ENCODE measurements at regions not wholly inside any gene's neighbourhood (a gene's known extent, or its start where the extent isn't known, plus 50 kb on each side); places are given as distances from the start of the nearest gene placed in this dataset.

GRCh38 chr6:14601490-14601889 is 483.9 kb downstream of the CD83 start:
- Histone ChIP-seq H3K27me3 (no peaks in the 10 kb centered on the region), H3K4me1 (peaks cover 0 to 8% (median 3%) of the 10 kb centered on the region in 4 donors), H3K36me3 (no peaks in the 10 kb centered on the region), H3K9me3 (no peaks in the 10 kb centered on the region), H3K4me3 (no peak overlapping the region), H3K27ac (no peak overlapping the region)
- peak; percentile 57 to 84 for DNase-seq
- intact Hi-C loops (cut with DNase I; ENCODE audit: low total_unique reads), result no loop called here
- 32 to 46% (median 38%) methylated on average over 7 of the region's 7 CpGs for WGBS, 5 donors
- no peak for TF ChIP-seq POLR2AphosphoS5 (IDR thresholded peaks at IDR 0.05)
- TF ChIP-seq, protein P1, sequence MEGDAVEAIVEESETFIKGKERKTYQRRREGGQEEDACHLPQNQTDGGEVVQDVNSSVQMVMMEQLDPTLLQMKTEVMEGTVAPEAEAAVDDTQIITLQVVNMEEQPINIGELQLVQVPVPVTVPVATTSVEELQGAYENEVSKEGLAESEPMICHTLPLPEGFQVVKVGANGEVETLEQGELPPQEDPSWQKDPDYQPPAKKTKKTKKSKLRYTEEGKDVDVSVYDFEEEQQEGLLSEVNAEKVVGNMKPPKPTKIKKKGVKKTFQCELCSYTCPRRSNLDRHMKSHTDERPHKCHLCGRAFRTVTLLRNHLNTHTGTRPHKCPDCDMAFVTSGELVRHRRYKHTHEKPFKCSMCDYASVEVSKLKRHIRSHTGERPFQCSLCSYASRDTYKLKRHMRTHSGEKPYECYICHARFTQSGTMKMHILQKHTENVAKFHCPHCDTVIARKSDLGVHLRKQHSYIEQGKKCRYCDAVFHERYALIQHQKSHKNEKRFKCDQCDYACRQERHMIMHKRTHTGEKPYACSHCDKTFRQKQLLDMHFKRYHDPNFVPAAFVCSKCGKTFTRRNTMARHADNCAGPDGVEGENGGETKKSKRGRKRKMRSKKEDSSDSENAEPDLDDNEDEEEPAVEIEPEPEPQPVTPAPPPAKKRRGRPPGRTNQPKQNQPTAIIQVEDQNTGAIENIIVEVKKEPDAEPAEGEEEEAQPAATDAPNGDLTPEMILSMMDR (IDR thresholded peaks at IDR 0.05), result no peak
- no peak for TF ChIP-seq EP300 (IDR thresholded peaks at IDR 0.05)
- TF ChIP-seq POLR2A (IDR thresholded peaks at IDR 0.05), result no peak

DNA sequence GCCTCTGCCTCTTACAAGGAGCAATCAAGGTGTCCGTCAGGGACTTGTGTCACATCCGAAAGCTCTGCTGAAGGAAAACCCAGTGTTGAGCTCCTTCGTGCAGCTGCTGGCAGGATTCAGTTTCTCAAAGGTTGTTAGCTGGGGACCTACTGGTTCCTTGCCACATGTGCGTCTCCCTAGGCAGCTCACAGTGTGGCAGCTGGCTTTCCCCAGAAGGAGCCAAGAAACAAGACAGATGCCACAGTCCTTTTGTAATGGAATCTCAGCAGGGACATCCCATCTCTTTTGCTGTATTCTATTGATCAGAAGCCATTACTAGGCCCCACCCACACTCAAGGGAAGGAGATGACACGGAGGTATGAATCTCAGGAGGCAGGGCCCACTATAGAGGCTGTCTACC is 488.8 kb downstream of the CD83 start:
- no peak for TF ChIP-seq POLR2A (IDR thresholded peaks at IDR 0.05)
- TF ChIP-seq, protein P1 (IDR thresholded peaks at IDR 0.05), result no peak
- no peak for TF ChIP-seq POLR2AphosphoS5 (IDR thresholded peaks at IDR 0.05)
- TF ChIP-seq EP300 (IDR thresholded peaks at IDR 0.05), result no peak
- DNase-seq, result no peak
- no peaks in the 10 kb centered on the region for H3K27me3 ChIP-seq
- 93 to 97% (median 95%) methylated on average over 5 of the region's 5 CpGs for WGBS, 5 donors
- H3K4me3 ChIP-seq, result no peak overlapping the region
- H3K27ac ChIP-seq, result no peak overlapping the region
- no peaks in the 10 kb centered on the region for H3K36me3 ChIP-seq
- H3K4me1 ChIP-seq, result peaks cover 0 to 5% (median 2%) of the 10 kb centered on the region in 4 donors
- H3K9me3 ChIP-seq, result no peaks in the 10 kb centered on the region
- intact Hi-C loops (cut with DNase I; ENCODE audit: low total_unique reads), result no loop called here

DNA sequence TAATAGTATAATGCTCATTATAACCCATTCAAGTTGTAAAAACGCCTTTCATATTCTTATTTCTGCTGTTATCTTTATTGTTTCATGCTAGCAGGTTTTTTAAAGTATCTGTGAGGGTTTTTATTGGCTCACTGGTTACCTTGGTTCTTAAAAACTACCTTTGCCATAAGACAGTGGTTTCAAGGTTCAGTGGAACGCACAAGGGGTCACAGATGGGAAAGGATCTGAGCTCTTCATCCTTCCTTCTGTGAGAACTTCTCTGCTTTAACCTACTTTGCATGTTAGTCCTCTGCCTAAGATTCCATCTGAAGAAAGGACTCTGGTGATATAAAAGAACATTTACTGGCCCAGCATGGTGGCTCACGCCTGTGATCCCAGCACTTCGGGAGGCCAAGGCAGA is 492.6 kb downstream of the CD83 start:
- DNase-seq, result no peak
- intact Hi-C loops (cut with DNase I; ENCODE audit: low total_unique reads), result no loop called here
- no peaks in the 10 kb centered on the region for H3K36me3 ChIP-seq
- no peak overlapping the region for H3K27ac ChIP-seq
- H3K4me1 ChIP-seq, result no peaks in the 10 kb centered on the region
- TF ChIP-seq POLR2A (IDR thresholded peaks at IDR 0.05), result no peak
- TF ChIP-seq EP300 (IDR thresholded peaks at IDR 0.05), result no peak
- no peak for TF ChIP-seq POLR2AphosphoS5 (IDR thresholded peaks at IDR 0.05)
- TF ChIP-seq, protein P1 (IDR thresholded peaks at IDR 0.05), result no peak
- H3K4me3 ChIP-seq, result no peak overlapping the region
- no peaks in the 10 kb centered on the region for H3K9me3 ChIP-seq
- no peaks in the 10 kb centered on the region for H3K27me3 ChIP-seq
- WGBS, 5 donors, result 94 to 97% (median 95%) methylated on average over 4 of the region's 4 CpGs

GRCh38 chr6:14612016-14612980 is 494.7 kb downstream of the CD83 start:
- Histone ChIP-seq H3K9me3 (peaks cover 0 to 10% (median 7%) of the 10 kb centered on the region in 4 donors), H3K36me3 (no peaks in the 10 kb centered on the region), H3K27me3 (no peaks in the 10 kb centered on the region), H3K4me1 (no peaks in the 10 kb centered on the region), H3K4me3 (no peak overlapping the region), H3K27ac (no peak overlapping the region)
- 80 to 87% (median 85%) methylated on average over 14 of the region's 14 CpGs for WGBS, 5 donors
- TF ChIP-seq, protein P1 (IDR thresholded peaks at IDR 0.05), result no peak
- TF ChIP-seq POLR2AphosphoS5 (IDR thresholded peaks at IDR 0.05), result no peak
- no peak for TF ChIP-seq EP300 (IDR thresholded peaks at IDR 0.05)
- TF ChIP-seq POLR2A (IDR thresholded peaks at IDR 0.05), result no peak
- DNase-seq, result no peak
- intact Hi-C loops (cut with DNase I; ENCODE audit: low total_unique reads), result no loop called here
